Ramos (cell line): ENCODE measurements at regions not wholly inside any gene's neighbourhood (a gene's known extent, or its start where the extent isn't known, plus 50 kb on each side); places are given as distances from the start of the nearest gene placed in this dataset.

Source experiments
- in situ Hi-C: fragments of 300-500 bp; cut with MboI; formaldehyde crosslinking; loops from one replicate; pipeline ENCODE4 v1.14.3; 2022; ENCODE audit warnings: low sequenced_read_pairs; ENCODE audit not compliant: unreplicated experiment

DNA sequence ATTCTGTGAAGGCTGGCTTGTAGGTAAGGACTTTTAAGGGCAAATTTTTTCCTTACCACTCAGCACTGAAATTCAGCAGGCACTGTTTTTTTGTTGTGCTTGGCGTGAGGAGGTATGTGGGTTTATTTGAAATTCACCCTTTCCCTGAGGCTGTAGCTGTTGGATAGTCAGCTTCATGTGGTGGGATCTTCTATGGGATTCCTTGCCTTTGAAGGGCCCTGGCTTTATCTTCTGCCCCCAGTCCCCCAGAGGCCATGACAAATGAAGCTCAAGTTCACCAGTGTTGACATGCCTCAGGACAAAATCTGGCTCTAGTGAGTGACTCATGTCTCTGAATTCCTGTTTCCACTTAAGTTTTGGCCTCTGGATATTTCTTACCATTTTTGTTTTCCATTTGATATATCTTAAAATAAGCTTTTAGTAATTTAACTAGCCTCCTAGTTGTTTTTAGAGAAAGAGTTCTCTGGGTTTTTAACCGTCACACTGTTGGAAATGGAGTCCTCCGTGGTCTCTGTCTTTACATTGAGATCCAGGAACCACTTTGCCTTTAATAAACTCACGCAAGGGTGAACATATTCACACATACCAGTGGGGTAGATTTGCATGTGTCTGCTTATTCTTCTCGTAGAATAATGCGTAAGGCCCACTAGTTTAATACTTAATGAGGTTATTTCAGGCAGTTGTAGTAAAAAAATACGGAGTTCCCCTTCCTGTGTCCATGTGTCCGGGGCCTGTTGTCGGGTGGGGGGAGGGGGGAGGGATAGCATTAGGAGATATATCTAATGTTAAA, 211.1 kb upstream of the FAM98A start:
- in situ Hi-C loops = no loop called here

DNA sequence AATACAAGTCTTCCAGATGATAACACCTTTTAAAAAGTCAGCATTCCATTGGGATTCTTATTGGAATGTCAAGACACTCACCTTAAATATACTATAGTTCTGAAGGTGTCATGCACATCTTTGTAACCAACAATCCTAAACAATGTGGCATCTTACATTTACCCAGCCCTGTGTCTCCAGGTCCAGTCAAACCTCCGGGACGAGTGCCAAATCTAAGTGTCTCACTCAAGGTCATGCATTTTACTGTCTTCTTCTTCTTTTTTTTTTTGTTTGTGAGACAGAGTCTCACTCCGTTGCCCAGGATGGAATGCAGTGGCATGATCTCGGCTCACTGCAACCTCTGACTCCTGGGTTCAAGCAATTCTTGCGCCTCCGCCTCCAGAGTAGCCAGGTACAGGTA, 206.9 kb upstream of the FAM98A start:
- in situ Hi-C loops = no loop called here

DNA sequence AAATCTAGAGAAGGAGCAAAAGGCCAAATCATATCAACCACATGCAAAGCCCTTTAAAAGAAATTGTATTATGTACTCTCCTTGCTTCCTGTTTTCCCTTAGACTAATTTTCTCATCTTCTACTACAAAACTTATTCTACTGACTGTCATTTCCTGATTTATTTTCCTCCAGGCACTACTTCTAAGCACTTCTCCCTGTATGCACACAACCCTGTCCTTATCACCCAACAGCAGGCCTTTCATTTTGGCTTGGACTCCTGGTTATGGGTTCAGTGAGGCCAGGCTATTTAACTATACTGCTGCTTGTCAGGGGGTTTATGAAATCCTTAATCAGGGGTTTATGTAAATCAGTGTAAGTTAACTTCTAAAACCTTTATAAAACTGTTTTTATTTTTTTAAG, 205.1 kb upstream of the FAM98A start:
- in situ Hi-C loops = no loop called here

DNA sequence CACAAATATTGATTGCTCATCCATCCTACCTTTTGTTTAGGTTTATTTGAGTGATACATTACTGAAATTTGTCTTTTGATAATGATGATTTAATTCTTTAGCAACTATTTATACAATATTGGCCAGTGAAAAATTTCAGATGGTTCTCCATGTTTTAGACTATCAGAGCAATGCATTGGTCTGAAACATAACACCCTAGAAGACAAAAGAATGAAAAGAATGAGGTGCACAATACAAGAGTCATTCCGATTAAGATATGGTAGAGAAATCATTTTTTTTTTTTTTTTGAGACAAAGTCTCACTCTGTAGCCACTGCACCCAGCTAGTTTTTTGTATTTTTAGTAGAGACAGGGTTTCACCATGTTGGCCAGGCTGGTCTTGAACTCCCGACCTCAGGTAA, 197.4 kb upstream of the FAM98A start:
- in situ Hi-C loops = no loop called here

DNA sequence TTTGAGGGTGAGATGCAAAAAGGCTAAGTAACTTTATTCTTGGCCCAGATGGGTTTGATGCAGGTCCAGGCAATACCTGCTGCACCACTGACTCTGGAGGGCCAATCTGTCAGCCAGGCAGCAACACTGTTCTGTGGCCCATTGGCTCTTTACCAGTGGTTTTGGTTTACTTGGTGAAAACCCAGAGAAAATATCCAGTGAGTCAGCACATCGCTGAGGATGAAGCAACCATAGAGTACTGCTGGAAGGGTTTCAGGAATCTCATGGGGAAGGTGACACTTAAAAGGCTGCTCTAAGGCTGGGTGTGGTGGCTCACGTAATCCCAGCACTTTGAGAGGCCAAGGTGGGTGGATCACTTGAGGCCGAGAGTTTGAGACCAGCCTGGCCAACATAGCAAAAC, 192.5 kb upstream of the FAM98A start:
- in situ Hi-C loops = no loop called here

DNA sequence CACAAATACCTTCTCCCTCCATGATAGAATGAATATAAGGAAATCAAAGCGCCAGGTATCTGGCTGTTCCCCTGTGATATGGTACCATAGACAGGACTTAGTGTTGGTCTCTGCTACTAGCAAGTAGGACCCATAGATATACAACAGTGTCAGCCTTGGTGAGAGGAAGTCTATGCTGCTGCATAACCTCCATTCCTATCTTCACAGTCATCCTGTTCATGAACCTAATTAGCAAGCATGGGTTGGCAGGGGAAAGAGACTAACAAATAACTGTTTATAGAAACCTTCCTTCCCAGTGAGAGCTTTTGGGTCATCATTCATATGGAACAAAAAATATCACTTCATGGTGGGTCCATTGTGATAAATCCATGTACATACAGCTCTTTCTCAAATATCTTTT, 188.9 kb upstream of the FAM98A start:
- in situ Hi-C loops = no loop called here

DNA sequence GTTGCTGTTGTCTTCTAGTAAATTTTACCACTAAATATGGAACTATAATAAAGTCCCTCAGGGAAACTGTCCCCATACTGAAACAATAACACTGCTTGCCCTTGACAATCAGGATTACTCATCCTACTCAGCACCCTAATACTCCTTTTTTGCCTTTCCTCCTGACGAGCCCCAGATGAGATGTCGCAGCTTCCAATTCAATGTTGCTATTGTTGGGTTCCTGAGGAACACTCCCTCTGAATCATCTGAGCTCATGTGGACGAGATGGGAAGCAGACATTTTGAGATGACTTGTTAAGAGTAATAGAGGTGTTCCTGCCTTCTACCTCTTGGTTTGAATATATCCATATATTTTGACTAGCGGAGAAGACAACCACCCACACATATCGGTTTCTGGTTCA, 187.8 kb upstream of the FAM98A start:
- in situ Hi-C loops = no loop called here

DNA sequence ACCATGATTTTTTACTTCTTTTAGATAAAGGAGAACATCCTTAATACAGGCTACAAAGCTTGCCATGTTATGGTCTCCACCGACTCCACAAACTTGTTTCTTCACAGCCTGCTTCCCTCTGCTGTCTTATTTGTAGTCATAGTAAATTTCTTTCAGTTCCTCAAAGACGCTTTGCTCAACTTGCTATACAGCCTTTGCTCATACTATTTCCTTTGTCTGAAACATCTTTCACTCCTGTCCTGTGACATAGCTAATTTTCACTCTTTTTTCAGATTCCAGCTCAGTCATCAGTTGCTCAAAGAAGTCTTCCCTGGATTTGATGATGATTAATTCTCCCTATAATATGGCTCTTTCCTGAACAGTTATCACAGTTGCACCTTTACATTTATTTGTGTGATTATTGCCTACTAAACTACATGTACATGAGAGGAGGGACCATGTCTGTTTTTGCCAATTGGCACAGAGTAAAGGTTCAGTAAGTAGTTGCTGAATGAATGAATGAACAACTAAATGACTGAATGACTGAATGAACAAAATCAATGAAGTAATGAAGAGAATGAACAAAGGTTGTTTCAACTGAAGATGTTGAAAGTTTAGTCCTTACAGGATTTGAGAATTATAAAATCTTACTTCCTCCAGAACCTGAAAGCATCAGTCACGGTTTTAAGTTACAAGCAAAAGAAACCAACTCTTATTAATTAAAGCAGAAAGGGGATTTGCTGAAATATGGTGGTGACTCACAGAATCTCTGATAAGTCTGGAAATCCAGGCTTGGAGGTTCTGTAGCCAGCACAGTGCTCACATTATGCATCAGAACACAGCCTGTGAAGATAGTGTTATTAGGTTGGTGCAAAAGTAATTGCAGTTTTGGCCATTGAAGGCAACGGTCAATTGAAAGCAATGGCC, 186.4 kb upstream of the FAM98A start:
- in situ Hi-C loops = no loop called here

DNA sequence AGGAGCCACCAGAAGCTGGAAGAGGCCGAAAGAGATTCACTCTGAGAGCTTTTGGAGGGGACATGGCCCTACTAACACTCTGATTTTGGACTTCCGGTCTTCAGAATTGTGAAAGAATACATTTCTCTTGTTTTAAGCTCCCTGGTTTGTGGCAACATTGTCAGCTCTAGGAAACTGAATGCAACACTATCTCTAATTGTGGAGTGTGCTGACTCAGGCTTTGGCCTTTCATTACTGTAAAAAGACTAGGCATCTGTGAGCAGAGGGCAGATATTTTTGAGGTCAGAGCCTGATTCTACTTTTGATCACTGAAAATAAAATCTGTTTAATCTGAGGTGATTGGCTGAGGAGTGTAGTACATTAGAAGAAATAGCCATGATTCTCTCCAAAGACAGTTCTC, 185.4 kb upstream of the FAM98A start:
- in situ Hi-C loops = no loop called here

DNA sequence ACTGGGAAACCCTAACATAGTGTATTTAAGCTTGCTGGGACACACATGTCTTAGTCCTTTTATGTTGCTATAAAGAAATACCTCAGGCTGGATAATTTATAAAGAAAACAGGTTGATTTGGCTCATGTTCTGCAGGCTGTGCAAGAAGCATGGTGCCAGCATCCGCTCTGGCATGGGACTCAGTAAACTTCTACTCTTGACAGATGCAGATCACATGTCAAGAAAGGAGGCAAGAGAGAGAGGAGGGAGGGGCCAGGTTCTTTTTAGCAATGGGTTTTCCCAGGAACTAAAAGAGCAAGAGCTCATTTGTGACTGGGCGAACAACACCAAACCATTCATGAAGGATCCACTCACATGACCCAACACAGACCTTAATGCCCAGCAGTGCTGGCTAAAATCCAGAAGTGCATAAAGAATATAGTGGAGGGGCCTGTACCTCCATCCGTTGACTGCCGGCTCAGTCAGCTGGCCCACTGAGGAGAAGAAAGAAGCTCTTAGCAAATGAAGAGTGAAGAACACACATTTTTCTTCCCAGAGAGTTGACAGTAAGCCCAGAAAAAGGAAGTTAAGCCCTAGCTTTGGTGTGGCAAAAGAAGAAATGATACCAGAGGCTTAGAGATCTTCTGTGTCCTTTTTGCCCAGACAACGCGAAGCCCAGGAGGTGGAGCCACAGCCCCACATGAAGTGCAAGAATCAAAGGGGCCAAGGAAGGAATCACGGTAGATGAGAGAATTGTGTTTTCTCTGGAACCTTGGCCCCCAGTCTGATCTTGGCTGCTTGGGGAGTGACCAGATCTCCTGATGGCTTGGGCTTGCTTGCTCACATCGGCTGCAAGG, 183.5 kb upstream of the FAM98A start:
- in situ Hi-C loops = no loop called here

DNA sequence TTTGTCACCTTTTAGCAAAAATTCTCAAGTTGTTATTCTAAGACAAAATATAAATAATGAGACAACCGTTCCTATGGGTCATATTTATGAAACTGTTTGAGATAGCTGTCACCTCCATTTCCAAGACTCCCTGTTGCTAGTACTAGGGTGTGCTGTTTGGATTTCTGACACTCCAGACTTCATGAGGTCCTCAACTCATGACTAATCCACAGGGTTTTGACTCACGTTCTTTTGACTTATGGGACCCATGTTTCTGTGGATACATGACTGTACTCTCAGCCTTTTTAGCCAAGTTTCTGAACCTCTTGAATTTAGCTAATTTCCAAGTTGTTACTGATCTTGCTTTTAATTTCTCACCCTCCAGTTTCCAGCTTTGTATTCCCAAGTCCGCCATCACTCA, 178.7 kb upstream of the FAM98A start:
- in situ Hi-C loops = no loop called here

DNA sequence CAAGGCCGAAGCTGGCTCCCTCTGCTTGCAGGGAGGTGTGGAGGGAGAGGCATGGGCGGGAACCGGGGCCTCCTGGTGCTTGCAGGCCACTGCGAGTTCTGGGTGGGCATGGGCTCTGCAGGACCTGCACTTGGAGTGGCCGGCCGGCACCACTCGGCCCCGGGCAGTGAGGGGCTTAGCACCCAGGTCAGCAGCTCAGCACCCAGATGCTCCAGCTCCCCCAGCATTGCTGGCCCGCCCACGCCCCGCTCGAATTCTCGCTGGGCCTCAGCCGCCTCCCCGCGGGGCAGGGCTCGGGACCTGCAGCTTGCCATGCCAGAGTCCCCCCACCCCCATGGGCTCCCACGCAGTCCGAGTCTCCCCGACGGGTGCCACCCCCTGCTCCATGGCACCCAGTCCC, 176.2 kb upstream of the FAM98A start:
- in situ Hi-C loops = no loop called here

DNA sequence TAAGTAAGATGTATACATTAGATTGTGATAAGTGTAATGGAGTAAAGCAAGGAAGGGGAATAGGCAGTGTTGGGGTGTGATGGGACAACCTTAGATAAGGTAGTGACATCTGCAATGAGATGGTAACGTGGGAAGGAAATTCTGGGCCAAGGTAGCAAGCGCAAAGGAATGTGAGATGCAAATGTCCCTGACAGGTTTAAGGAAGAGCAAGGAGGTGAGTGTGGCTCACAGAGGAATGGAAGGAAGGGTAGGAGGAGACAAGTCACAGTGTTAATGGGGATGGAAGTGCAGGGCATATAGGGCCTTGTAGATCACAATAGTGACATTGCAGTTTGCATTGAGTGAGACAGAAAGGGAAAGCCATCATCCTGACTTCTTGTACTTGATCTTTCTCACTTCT, 170.9 kb upstream of the FAM98A start:
- in situ Hi-C loops = no loop called here

DNA sequence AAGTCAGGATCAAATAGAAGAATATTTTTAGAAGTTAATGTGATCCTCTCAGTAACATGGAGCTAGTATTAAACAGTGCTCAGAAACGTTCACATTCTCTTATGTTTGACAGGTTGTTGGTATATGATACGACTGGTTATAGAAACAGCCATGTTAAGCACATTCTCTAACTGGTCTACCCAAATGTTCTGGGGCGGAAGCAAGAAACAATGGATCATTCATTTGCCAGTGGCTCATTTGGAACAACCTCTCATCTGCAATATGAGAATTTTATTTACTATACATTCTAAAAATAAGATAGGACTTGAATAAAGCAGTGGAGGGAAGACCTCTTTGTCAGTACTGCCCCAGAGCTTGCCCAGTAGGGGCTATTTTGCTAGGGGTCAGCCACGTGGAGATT, 167.1 kb upstream of the FAM98A start:
- in situ Hi-C loops = no loop called here

DNA sequence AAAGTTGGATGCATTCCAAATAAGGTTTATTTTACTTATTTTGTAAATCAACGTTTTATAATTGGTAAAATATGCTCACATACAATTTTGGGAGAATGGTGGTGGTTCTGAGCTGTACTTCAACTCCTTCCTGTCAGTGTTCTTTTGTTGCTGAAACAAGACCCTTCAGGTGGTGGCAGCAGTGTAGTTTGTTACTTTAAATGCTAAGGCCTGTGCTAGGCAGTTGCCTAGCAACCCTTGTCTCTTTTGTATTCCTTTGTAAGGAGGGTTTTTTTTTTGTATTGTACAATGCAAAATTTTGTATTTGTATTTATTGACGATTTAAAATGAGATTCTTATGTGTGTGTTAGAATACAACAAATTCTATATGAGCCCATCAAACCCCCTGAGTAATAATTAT, 166.0 kb upstream of the FAM98A start:
- in situ Hi-C loops = no loop called here

DNA sequence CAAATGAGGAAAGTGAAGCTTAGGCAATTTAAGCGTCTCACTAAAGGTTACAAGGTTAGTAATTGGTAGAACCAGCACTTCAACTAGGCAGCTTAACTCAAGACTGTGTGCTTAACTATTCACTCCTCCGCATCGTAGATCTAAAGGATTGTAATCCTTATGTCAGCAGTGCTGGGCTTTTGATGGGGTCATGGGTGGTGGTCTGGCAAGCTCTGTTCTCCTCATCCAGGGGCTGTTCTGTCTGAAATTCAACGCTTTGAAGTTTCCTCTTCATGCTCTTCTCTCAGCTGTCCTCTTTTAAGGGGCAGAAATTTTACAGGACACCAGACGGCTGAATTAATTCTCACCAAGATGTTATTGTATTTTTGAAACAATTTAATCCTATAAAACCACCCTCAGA, 165.5 kb upstream of the FAM98A start:
- in situ Hi-C loops = no loop called here

DNA sequence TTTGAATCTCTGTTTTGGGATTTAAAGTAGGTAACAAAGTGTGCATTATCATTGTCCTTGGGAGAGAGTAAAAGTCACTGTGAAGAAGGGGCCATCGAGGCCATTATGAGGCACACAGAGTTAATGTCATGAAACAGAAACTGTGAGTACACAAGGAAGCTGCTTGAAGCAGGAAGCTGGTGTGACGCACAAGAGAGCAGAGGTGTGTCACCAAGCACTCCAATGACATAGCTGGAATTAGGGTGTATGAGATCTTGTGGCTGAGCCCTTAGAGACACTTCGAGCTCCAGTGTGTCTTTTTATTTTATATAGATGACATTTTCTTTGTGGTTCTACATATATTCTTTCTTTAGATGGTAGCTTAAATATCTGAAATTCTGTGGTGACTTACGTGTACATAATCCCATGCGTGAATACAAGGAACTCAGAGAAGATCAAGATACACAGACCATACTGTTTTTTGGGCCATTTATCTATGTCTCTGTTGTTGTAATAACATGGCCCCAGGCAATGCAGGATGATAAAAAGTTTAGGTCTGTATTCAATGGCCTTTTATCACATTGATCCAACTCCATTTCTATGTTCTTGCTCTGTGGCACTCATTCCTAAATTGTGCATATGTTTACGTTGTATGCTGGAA, 164.7 kb upstream of the FAM98A start:
- in situ Hi-C loops = no loop called here

DNA sequence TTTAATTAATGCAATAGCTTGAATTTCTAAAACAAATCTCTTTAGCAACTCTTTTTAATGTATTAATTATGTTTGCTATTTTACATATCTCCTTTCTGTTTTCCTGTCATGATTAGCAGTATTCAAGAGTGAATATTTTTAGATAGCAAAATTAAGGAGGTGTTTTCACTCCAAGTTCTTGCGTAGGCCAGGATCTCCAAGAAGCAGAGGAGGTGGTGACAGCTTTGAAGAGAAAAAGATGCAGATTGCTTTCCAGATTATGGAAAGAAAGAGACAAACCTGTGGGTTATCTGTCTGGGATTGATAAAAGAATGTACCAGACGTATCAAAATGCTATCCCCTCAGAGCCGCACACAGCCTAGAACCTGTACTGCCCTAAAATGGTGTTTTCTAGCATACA, 163.5 kb upstream of the FAM98A start:
- in situ Hi-C loops = no loop called here

DNA sequence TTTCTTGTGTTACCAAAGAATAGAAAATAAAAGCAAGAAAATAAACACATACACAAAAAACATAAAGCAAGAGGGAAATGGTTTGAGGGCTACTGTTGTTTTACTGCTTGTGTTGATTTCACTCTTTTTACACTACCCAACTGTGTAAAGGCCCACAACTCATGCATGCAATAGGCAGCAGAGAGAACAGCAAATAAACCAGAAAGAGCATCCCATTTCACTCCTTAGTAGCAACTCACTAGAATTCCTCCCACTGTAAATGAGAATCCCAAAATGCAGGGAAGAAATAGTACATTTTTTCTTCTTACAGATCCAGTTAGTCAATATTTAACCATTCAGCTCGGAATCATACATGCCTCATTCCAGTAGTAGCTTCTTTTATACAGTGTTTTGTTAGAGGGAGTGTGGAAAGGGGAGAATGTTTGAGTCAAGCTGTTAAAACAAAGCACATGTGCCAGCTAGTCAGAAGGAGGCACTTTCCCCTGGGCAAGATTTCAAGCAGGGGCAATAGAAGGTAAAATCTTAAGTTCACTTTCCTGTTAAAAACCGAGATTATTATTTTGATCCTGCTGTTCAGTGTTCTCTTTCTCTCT, 147.2 kb upstream of the FAM98A start:
- in situ Hi-C loops = no loop called here

DNA sequence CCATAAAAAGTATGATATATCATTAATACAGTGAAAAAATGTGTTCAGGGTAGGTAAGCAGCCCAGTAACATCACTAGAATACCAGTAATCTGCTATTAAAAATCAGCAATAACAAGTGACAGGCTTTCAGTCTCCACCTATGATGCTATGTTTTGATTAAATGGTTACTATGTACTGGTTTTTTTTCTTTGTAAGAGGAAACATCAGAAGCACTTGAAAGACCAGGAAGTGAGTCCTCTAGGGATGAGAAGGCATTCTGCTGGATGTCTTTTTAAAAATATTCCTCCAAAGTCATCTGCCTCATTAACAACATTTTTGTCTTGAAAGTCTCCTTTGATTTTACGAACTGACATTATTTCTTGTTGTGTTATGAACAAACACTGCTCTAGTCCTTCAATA, 136.0 kb upstream of the FAM98A start:
- in situ Hi-C loops = no loop called here
